HEK293T (cell line): ENCODE measurements at regions not wholly inside any gene's neighbourhood (a gene's known extent, or its start where the extent isn't known, plus 50 kb on each side); places are given as distances from the start of the nearest gene placed in this dataset.

Source experiments
- CTCF ChIA-PET: fragments of 350-600 bp; formaldehyde crosslinking; extraction: SDS; loops from one replicate; lab custom pipeline; 2021; ENCODE audit warnings: antibody characterized with exemption, inconsistent platforms; lab: Yijun Ruan, JAX
- POLR2A ChIA-PET: fragments of 350-600 bp; formaldehyde crosslinking; extraction: SDS; loops from one replicate; lab custom pipeline; 2020; ENCODE audit warnings: antibody characterized with exemption, inconsistent platforms; lab: Yijun Ruan, JAX
- DNase-seq: peaks from one replicate; pipeline ENCODE4 v3.0.0; 2012; ENCODE audit warnings: mixed read lengths; ENCODE audit errors: extremely low spot score
- ARNT ChIP-seq: fragments of 450-650 bp; IDR thresholded peaks from 2 replicates; pipeline ENCODE4 v1.6.1; 2017; ENCODE audit warnings: mild to moderate bottlenecking
- BHLHE40 ChIP-seq: fragments of 450-650 bp; IDR thresholded peaks from 2 replicates; pipeline ENCODE4 v1.6.1; 2016; ENCODE audit warnings: mild to moderate bottlenecking, moderate library complexity, borderline replicate concordance
- CTBP1 ChIP-seq: fragments of 450-650 bp; IDR thresholded peaks from 2 replicates; pipeline ENCODE4 v1.6.1; 2016; ENCODE audit warnings: borderline replicate concordance
- ELF4 ChIP-seq: fragments of 450-650 bp; IDR thresholded peaks from 2 replicates; pipeline ENCODE4 v1.6.1; 2017; ENCODE audit warnings: antibody characterized with exemption
- FOXA1 ChIP-seq: fragments of 450-650 bp; IDR thresholded peaks from 2 replicates; pipeline ENCODE4 v1.6.1; 2016; ENCODE audit warnings: mild to moderate bottlenecking
- FOXK2 ChIP-seq: fragments of 450-650 bp; IDR thresholded peaks from 2 replicates; pipeline ENCODE4 v1.6.1; 2016; ENCODE audit warnings: mild to moderate bottlenecking
- FOXM1 ChIP-seq: fragments of 450-650 bp; IDR thresholded peaks from 2 replicates; pipeline ENCODE4 v1.6.1; 2017; ENCODE audit warnings: mild to moderate bottlenecking, borderline replicate concordance
- HDGF ChIP-seq: fragments of 450-650 bp; IDR thresholded peaks from 2 replicates; pipeline ENCODE4 v1.6.1; 2017; ENCODE audit warnings: antibody characterized with exemption, borderline replicate concordance
- L3MBTL2 ChIP-seq: fragments of 450-650 bp; conservative IDR thresholded peaks from 2 replicates; pipeline ENCODE4 v1.6.1; 2016; ENCODE audit warnings: mild to moderate bottlenecking
- LEF1 ChIP-seq: fragments of 450-650 bp; IDR thresholded peaks from 2 replicates; pipeline ENCODE4 v1.6.1; 2017; ENCODE audit warnings: mild to moderate bottlenecking, borderline replicate concordance
- NFRKB ChIP-seq: fragments of 450-650 bp; IDR thresholded peaks from 2 replicates; pipeline ENCODE4 v1.6.1; 2016; ENCODE audit warnings: mild to moderate bottlenecking, moderate library complexity
- PKNOX1 ChIP-seq: fragments of 450-650 bp; IDR thresholded peaks from 2 replicates; pipeline ENCODE4 v1.6.1; 2016
- SP1 ChIP-seq: fragments of 450-650 bp; IDR thresholded peaks from 2 replicates; pipeline ENCODE4 v1.6.1; 2017
- SUZ12 ChIP-seq: fragments of 450-650 bp; IDR thresholded peaks from 2 replicates; pipeline ENCODE4 v1.6.1; 2016; ENCODE audit warnings: mild to moderate bottlenecking
- TARDBP ChIP-seq: fragments of 450-650 bp; IDR thresholded peaks from 2 replicates; pipeline ENCODE4 v1.6.1; 2016
- ZNF384 ChIP-seq: fragments of 450-650 bp; IDR thresholded peaks from 2 replicates; pipeline ENCODE4 v1.6.1; 2016

- POLR2A ChIA-PET, result no interaction called here
- CTCF ChIA-PET, result no interaction called here
- TF ChIP-seq SP1 (no peak), LEF1 (no peak), ELF4 (no peak), TARDBP (no peak), FOXA1 (no peak), FOXM1 (no peak), CTBP1 (no peak), L3MBTL2 (no peak)
- no peak for DNase-seq
Observed at GRCh38 chr16:54397190-54397835, 110.7 kb upstream of the IRX3 start.

GRCh38 chr16:54389836-54390494 is 103.4 kb upstream of the IRX3 start:
- TF ChIP-seq FOXM1, result no peak
- no peak for TF ChIP-seq SP1
- TF ChIP-seq CTBP1, result no peak
- no peak for TF ChIP-seq BHLHE40
- no peak for TF ChIP-seq L3MBTL2
- TF ChIP-seq ARNT, result no peak
- TF ChIP-seq ZNF384, result no peak
- no peak for TF ChIP-seq FOXA1
- TF ChIP-seq FOXK2, result no peak
- TF ChIP-seq SUZ12, result no peak
- no peak for TF ChIP-seq LEF1
- no peak for TF ChIP-seq TARDBP
- no peak for TF ChIP-seq ELF4
- TF ChIP-seq HDGF, result no peak
- TF ChIP-seq NFRKB, result no peak
- TF ChIP-seq PKNOX1, result no peak
- ChIA-PET CTCF (no interaction called here), POLR2A (no interaction called here)
- DNase-seq, result no peak

- no peak for DNase-seq
- TF ChIP-seq FOXM1 (no peak), NFRKB (no peak), ZNF384 (no peak), PKNOX1 (no peak), BHLHE40 (no peak)
- POLR2A ChIA-PET, result no interaction called here
- CTCF ChIA-PET, result no interaction called here
Observed at GRCh38 chr16:54385141-54385540, 98.6 kb upstream of the IRX3 start.

GRCh38 chr16:54381601-54382313 is 95.2 kb upstream of the IRX3 start:
- POLR2A ChIA-PET, result no interaction called here
- TF ChIP-seq TARDBP, result no peak
- TF ChIP-seq SP1, result no peak
- no peak for TF ChIP-seq PKNOX1
- TF ChIP-seq FOXA1, result no peak
- DNase-seq, result no peak
- CTCF ChIA-PET, result no interaction called here

GRCh38 chr16:54375071-54375470 is 88.5 kb upstream of the IRX3 start:
- CTCF ChIA-PET, result no interaction called here
- POLR2A ChIA-PET, result no interaction called here
- TF ChIP-seq LEF1 (no peak), SUZ12 (no peak), SP1 (no peak), HDGF (no peak), CTBP1 (no peak), FOXK2 (no peak), L3MBTL2 (no peak), TARDBP (no peak), BHLHE40 (no peak), FOXM1 (no peak), ZNF384 (no peak), FOXA1 (no peak), ARNT (no peak), ELF4 (no peak), PKNOX1 (no peak), NFRKB (no peak)
- DNase-seq, result no peak
